ENCODE measurements at regions not wholly inside any gene's neighbourhood (a gene's known extent, or its start where the extent isn't known, plus 50 kb on each side); places are given as distances from the start of the nearest gene placed in this dataset.

- TF ChIP-seq CTCF (IDR thresholded peaks at IDR 0.05; ENCODE audit: unreplicated experiment): no peak
- Mint-ChIP-seq H3K4me1 (peaks cover 7% of the 10 kb centered on the region), H3K4me3 (no peak overlapping the region), H3K9me3 (peaks cover 11% of the 10 kb centered on the region), H3K27ac (no peak overlapping the region), H3K36me3 (no peaks in the 10 kb centered on the region), H3K27me3 (ENCODE audit: low read depth) (peaks cover 11% of the 10 kb centered on the region)
- no peak for DNase-seq (ENCODE audit: low spot score in 2 of 2, unreplicated experiment in 2 of 2)
Measured at GRCh38 chr2:2657121-2657962, 326.3 kb upstream of the MYT1L start.

- Mint-ChIP-seq H3K9me3 (peaks cover 11% of the 10 kb centered on the region), H3K4me1 (peaks cover 7% of the 10 kb centered on the region), H3K27me3 (ENCODE audit: low read depth) (peaks cover 11% of the 10 kb centered on the region), H3K4me3 (no peak overlapping the region), H3K36me3 (no peaks in the 10 kb centered on the region), H3K27ac (no peak overlapping the region)
- TF ChIP-seq CTCF (IDR thresholded peaks at IDR 0.05; ENCODE audit: unreplicated experiment): no peak
- DNase-seq (ENCODE audit: low spot score in 2 of 2, unreplicated experiment in 2 of 2): no peak
Measured at GRCh38 chr2:2656115-2657011, 325.3 kb upstream of the MYT1L start.

GRCh38 chr2:2655453-2656114, 324.5 kb upstream of the MYT1L start:
- no peak for TF ChIP-seq CTCF (IDR thresholded peaks at IDR 0.05; ENCODE audit: unreplicated experiment)
- peaks cover 9% of the 10 kb centered on the region for H3K9me3 Mint-ChIP-seq
- no peaks in the 10 kb centered on the region for H3K36me3 Mint-ChIP-seq
- DNase-seq (ENCODE audit: low spot score in 2 of 2, unreplicated experiment in 2 of 2): no peak
- no peak overlapping the region for H3K4me3 Mint-ChIP-seq
- H3K27ac Mint-ChIP-seq: no peak overlapping the region
- H3K4me1 Mint-ChIP-seq: peaks cover 7% of the 10 kb centered on the region
- H3K27me3 Mint-ChIP-seq (ENCODE audit: low read depth): peaks cover 13% of the 10 kb centered on the region

GRCh38 chr2:2653231-2653630, 322.2 kb upstream of the MYT1L start:
- Mint-ChIP-seq H3K27ac (no peak overlapping the region), H3K9me3 (no peaks in the 10 kb centered on the region), H3K4me1 (peaks cover 7% of the 10 kb centered on the region), H3K4me3 (no peak overlapping the region), H3K36me3 (no peaks in the 10 kb centered on the region), H3K27me3 (ENCODE audit: low read depth) (peaks cover 19% of the 10 kb centered on the region)
- TF ChIP-seq CTCF (IDR thresholded peaks at IDR 0.05; ENCODE audit: unreplicated experiment): no peak
- DNase-seq (ENCODE audit: low spot score in 2 of 2, unreplicated experiment in 2 of 2): no peak

- H3K27me3 Mint-ChIP-seq (ENCODE audit: low read depth): peaks cover 22% of the 10 kb centered on the region
- no peak overlapping the region for H3K27ac Mint-ChIP-seq
- TF ChIP-seq CTCF (IDR thresholded peaks at IDR 0.05; ENCODE audit: unreplicated experiment): no peak
- peaks cover 6% of the 10 kb centered on the region for H3K4me1 Mint-ChIP-seq
- H3K4me3 Mint-ChIP-seq: no peak overlapping the region
- H3K9me3 Mint-ChIP-seq: peaks cover 4% of the 10 kb centered on the region
- no peak for DNase-seq (ENCODE audit: low spot score in 2 of 2, unreplicated experiment in 2 of 2)
- H3K36me3 Mint-ChIP-seq: no peaks in the 10 kb centered on the region
Measured at GRCh38 chr2:2650608-2651375, 319.7 kb upstream of the MYT1L start.

Data from mesothelial cell of epicardium (in vitro differentiated cells).